Coronary artery (tissue), 2 donors: ENCODE measurements at regions not wholly inside any gene's neighbourhood (a gene's known extent, or its start where the extent isn't known, plus 50 kb on each side); places are given as distances from the start of the nearest gene placed in this dataset.
A peak's percentile ranks its signal among the peaks of the same experiment; 100 is the strongest.
"Not testable (repeated sequence)": the region's sequence is repeated elsewhere in the genome, so short reads cannot be mapped to it uniquely, and the experiment has no call there.

ENCODE experiments used
- DNase-seq: peaks from one replicate; pipeline ENCODE4 v3.0.0-alpha.2; 2017; ENCODE audit warnings: low spot score
- H3K27ac ChIP-seq, 2 donors: fragments of 200-600 bp; sonication (generic); one replicate each; pipeline ENCODE4 v1.5.1; 2016 to 2019
- H3K4me3 ChIP-seq: fragments of 200-600 bp; sonication (generic); 2 replicates; pipeline ENCODE4 v1.5.1; 2016; ENCODE audit warnings: mild to moderate bottlenecking, moderate library complexity
- CTCF ChIP-seq: fragments of 200-600 bp; sonication (generic); IDR thresholded peaks from one replicate; pipeline ENCODE4 v1.5.1; 2019; ENCODE audit warnings: antibody characterized with exemption

- not testable (repeated sequence) for H3K27ac ChIP-seq, H3K4me3 ChIP-seq
- DNase-seq = peak; percentile 33
Observed at GRCh38 chr12:76292891-76293290, 55.3 kb downstream of the BBS10 start.

DNA sequence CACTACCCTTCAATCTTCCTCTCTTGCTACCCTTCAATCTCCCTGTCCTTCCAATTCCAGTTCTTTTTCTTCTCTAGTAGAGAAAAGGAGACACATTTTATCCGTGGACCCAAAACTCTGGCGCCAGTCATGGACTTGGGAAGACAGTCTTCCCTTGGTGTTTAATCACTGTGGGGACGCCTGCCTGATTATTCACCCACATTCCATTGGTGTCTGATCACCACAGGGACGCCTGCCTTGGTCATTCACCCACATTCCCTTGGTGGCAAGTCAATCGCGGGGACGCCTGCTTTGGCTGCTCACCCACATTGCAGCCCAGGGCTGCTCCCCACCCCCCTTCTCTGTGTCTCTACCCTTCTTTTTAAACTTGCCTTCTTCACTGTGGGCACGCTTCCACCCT lies 55.9 kb downstream of the BBS10 start:
- not testable (repeated sequence) for H3K27ac ChIP-seq, H3K4me3 ChIP-seq, DNase-seq

- Histone ChIP-seq H3K27ac (no peak overlapping the region), H3K4me3 (no peak overlapping the region)
- TF ChIP-seq CTCF = no peak
- peak; percentile 8 for DNase-seq
Observed at GRCh38 chr12:76290963-76291859, 57.0 kb downstream of the BBS10 start.

DNA sequence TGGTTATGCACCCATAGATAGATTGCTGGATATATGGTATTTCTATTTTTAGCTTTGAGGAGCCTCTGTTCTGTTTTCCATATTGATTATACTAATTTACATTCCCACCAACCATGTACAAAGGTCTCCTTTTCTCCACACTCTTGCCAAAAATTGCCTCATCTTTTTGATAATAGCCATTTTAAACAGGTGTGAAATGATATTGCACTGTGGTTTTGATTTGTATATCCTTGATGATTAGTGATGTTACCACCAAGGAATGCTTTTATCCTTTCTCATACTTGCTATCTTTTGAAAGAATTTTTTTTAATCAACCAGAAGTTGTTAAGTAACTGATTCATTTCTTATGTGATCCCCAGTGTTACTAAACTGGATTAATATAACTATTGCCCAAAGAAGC lies 60.0 kb downstream of the BBS10 start:
- TF ChIP-seq CTCF = no peak
- DNase-seq = no peak
- H3K4me3 ChIP-seq = no peak overlapping the region

DNA sequence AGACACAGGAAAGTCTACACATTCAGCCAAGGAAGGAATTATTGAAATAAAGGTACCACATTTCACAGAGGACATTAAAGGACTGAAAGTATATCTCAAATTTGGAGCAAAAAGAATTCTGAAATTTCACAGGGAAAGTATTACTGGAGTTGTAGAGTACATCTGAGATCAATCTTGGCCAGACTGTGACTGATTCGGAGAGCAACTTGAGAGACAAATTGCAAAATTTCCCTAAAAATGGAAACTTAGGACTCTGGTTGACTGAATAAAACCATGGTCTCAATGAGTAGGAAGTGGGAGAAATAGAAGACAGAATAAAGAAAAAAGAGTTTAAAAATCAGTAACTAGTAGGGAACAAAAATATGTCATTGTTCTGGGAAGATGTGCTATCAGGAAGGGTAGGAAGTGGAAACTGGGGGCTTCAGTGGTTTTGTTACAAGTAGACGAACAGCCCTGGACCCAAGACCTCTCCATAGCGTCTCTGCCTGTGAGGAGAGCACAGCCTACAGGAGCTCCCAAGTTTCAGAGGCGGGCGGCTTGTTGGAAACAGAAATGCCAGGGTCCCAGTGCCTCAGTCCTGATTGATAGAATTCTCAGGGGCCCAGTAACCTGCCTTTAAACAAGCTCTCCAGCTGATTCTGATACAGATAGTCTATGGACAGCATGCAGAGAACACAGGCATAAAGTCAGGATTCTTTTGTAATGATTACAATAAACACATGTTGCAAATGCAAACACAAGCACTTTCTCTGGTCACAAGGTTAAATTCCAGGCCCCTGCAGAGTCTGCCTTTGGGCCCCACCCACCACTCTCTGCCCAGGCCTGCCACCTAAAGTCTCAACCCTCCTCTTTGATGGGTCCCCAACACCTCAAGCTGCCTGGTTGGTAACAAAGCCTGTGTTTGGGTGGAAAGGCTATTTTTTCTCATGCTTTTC lies 63.1 kb downstream of the BBS10 start:
- Histone ChIP-seq H3K27ac (no peak overlapping the region), H3K4me3 (no peak overlapping the region)
- TF ChIP-seq CTCF = no peak
- DNase-seq = no peak

More for the DNA sequence above, 60.0 kb downstream of the BBS10 start:
- no peak overlapping the region for H3K27ac ChIP-seq

DNA sequence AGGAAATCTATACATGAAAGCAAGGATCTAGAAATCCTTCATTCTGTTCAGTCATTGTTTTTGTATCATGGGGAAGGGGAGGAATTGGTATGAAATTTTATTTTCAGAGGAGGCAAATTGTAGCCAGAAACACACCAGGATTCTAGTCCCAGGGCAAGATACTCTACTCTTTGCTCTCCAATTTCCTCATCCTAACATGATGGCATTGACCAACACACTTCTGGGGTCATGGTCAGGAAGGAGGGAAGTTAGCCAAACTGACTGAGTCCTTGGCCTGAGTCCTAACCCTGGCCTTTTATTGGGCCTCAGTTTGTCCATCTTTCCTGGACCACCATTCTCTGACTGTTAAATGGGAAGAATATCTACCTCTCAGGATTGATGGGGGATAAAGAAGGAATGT lies 65.5 kb downstream of the BBS10 start:
- no peak overlapping the region for H3K4me3 ChIP-seq
- DNase-seq = no peak
- no peak overlapping the region for H3K27ac ChIP-seq
- no peak for TF ChIP-seq CTCF

- no peak for DNase-seq
- Histone ChIP-seq H3K27ac (no peak overlapping the region), H3K4me3 (no peak overlapping the region)
- no peak for TF ChIP-seq CTCF
Observed at GRCh38 chr12:76277480-76277879, 70.7 kb downstream of the BBS10 start.
